GM19438 (cell line): ENCODE measurements at regions not wholly inside any gene's neighbourhood (a gene's known extent, or its start where the extent isn't known, plus 50 kb on each side); places are given as distances from the start of the nearest gene placed in this dataset.

Source experiments
- ATAC-seq: cut with Tn5 transposase; IDR thresholded peaks from one replicate; pipeline ENCODE4 v1.9.1; 2021; ENCODE audit warnings: low read depth; ENCODE audit not compliant: unreplicated experiment

- no peak for ATAC-seq
These were observed 880.8 kb downstream of the TECRL start for GRCh38 chr4:63528256-63528991.

DNA sequence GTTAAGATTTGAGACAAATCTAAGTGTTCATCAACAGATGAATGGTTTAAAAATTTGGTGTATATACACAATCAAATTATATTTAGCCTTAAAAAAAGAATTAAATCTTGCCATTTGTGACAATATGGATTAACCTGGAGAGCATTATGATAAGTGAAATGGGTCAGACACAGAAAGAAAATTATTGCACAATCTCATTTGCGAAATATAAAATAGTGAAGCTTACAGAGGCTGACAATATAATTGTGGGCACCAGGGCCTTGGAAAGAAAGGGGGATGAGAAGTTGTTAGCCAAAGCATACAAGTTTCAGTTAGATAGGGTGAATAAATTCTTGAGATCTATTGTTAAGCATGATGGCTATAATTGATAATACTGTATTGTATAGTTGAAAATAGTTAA lies 883.0 kb downstream of the TECRL start:
- no peak for ATAC-seq

GRCh38 chr4:63524764-63525163 lies 884.5 kb downstream of the TECRL start:
- ATAC-seq: no peak

- ATAC-seq: no peak
These were observed 903.4 kb downstream of the TECRL start for GRCh38 chr4:63505714-63506460.

DNA sequence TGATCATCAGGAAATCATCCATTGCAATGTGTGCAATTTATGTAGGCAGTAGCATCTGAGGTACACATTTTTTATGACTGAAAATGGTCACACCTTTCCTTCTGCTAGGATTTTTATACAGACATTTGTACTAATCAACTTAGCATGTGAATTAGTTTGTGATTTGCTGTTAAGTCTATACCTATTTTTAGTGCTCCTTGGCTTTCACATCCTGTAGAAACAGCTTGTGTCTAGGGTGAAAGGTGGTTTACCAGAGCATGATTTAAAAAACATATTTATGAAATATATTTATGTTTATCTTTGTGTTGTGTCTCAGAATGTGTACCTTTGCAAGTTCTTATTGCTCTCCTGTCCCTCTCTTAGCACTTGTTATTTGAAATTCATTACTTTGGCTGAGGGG lies 916.0 kb downstream of the TECRL start:
- no peak for ATAC-seq

GRCh38 chr4:63492515-63492914 lies 916.7 kb downstream of the TECRL start:
- ATAC-seq: no peak

GRCh38 chr4:63464393-63464792 lies 944.9 kb downstream of the TECRL start:
- no peak for ATAC-seq

- no peak for ATAC-seq
These were observed 949.2 kb downstream of the TECRL start for GRCh38 chr4:63460075-63460474.

GRCh38 chr4:63459329-63459728 lies 949.9 kb downstream of the TECRL start:
- no peak for ATAC-seq

DNA sequence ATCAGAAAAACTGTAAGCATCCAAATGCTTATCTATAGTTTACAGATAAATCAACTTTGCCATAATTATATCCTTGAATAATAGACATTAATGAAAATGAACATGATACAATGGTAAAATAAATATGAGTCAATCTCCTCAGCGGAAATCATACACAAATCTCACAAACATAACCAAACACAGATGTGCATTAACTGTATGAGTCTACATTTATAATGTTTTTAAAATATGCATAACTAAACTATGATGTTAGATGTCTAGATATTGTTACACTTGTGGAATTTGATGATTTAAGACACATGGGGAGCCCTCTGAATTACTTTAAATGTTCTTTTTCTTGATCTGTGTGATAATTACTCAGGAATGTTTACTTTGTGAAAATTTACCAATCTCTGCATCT lies 951.2 kb downstream of the TECRL start:
- ATAC-seq: no peak

DNA sequence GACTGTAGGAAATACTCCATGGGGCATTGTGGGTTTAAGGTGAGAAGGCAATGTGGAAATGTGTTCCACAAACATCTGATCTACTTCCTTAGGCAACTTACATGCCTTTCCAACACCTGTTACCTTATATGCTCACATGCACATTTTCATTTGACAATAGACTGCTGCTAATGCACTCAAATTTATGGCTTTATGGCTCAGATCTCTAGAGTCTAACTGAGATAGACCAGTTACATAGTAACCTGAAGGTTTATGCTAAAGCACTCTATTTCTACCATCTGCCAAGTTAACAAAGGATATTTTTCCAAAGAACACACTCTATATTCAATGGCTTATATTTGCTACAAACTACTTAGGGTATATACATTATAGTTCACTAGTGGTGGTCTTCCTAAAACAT lies 969.0 kb downstream of the TECRL start:
- no peak for ATAC-seq

GRCh38 chr4:63430105-63430504 lies 979.1 kb downstream of the TECRL start:
- ATAC-seq: no peak

GRCh38 chr4:63396269-63396668 lies 1013.0 kb downstream of the TECRL start:
- no peak for ATAC-seq

DNA sequence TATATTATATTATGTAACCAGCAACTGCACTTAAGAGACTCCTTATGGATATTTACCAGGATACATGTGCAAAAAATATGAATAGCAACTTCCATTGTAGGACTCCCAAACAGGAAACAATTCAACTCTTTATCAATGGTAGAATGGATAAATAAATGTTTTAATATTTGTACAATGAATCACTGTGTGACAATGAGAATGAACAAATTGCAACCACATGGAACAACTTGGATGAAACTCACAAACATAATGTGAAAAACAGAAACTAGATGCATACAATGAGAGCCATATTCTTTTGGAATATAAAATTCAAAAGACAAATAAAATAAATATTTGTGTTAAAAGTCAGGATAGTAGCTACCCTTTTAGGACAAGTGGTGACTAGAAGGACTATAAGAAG lies 1015.7 kb downstream of the TECRL start:
- no peak for ATAC-seq

- no peak for ATAC-seq
These were observed 1029.3 kb downstream of the TECRL start for GRCh38 chr4:63379750-63380522.

GRCh38 chr4:63371001-63371400 lies 1038.2 kb downstream of the TECRL start:
- no peak for ATAC-seq

DNA sequence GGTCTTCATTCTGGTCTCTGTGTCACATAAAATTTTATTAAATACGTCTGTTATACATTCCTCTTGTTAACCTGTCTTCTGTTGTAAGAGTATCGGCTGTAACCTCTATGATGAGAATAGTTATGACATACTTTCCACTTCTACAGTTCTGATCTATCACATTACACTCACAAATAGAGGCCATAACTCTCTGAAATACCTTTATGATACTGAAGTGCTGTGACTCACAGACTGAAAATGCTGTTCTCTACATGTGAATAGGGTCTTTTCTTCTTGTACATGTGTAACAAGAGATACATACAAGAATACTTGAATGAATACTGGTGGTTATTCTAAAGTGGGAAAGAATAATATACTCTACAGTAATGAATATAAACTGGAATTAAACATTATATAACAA lies 1047.6 kb downstream of the TECRL start:
- ATAC-seq: no peak

GRCh38 chr4:63361066-63361465 lies 1048.2 kb downstream of the TECRL start:
- ATAC-seq: no peak

DNA sequence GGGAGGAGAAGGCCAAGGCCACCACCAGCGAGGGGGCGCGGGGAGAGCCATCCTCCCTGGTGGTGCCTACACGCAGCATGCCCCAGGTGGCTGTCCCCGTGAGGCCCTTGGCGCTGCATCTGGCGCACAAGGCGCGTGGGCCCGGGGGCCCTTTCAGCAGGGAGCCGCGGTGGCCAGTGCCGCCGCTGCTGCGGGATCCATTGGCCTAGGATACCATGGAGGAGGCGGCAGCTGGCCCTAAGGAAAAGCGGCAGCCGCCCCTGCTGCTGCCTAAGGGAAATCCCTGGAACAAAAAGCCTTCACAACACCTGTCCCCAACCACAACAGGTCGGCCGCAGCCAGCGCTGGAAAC lies 1059.6 kb downstream of the TECRL start:
- no peak for ATAC-seq

GRCh38 chr4:63348735-63349673 lies 1060.2 kb downstream of the TECRL start:
- ATAC-seq: no peak
